OCI-M2 (cell line): ENCODE measurements at regions not wholly inside any gene's neighbourhood (a gene's known extent, or its start where the extent isn't known, plus 50 kb on each side); places are given as distances from the start of the nearest gene placed in this dataset.

Experiments
- DNase-seq: peaks from one replicate; lab custom pipeline; 2025; ENCODE audit not compliant: unreplicated experiment; lab: John Stamatoyannopoulos, UW

DNA sequence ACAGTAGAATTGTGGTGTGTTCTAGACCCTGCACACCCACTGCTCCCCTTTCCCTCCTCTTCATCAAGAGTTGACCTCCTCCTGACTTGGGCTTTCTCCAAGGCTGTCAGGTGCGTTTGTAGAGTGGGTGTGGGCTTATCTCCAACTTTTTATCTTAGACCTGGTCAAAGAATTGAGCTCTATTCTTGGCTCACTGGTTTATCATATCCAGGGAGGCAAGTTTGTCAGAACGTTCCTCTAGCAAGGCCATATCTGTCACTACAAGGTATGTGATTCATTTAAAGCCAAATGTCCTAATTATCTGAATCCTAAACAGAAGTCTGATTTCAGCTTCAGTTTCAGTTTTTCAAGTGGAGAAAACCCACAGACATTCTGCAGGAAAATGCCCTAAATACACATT, 117.1 kb upstream of the MGAT5 start:
- DNase-seq, result no peak

DNA sequence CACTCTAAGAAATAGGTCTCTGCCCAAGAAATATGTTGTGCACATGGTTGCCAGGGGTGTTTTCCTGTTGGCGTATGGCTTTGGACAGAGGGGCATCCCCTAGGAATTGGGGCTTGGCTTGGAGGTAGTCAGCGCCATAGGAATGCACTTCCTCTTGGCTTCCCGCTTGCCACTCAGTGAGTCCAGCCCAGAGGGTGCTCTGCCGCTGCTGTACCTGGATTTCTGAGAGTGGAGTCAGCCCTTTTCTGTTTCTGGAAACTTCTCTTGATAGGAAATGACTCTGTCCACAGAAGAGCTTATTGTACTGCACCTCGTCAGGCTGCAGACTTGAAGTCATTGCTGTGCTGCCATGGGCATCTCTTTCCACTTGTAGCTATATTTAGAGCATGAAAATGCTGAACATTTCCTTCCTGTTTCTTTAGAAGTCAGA, 116.7 kb upstream of the MGAT5 start:
- DNase-seq, result no peak

DNA sequence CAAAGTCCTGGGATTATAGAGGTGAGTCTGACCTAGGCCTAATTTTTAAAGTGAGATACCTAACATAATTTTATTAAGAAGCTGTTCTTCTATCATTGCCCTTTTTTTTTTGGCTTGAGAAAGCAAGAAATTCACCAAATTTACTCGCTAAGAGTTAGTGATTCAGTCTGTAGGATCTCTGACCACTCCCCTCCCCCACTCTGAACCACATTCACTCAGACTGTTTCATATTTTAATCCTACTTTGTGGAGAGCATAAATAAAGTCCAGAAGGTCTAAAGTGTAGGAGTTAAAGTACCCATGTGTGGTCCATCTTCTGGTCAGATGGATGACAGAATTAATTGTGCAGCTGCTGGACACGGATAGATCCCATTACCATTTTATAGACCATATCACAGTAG, 115.8 kb upstream of the MGAT5 start:
- DNase-seq, result no peak

DNA sequence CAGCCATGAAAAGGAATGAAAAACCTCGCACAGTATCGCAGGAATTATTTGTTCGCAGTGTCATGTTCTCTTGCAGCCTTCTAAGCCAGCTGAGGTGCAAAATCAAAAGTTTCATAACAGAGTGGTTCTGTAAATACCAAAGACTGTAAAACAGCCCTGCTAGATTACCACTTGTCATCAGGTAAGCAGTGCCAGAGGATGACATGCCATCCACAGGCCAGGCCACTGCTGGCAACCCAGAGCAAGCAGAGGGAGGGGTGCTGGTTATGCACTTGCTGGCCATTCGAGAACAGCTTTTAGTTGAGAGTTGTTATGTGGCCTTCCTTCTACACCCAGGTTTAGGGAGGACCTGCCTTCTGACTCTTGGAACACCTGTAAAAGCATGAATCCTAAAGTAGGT, 114.3 kb upstream of the MGAT5 start:
- DNase-seq, result no peak

DNA sequence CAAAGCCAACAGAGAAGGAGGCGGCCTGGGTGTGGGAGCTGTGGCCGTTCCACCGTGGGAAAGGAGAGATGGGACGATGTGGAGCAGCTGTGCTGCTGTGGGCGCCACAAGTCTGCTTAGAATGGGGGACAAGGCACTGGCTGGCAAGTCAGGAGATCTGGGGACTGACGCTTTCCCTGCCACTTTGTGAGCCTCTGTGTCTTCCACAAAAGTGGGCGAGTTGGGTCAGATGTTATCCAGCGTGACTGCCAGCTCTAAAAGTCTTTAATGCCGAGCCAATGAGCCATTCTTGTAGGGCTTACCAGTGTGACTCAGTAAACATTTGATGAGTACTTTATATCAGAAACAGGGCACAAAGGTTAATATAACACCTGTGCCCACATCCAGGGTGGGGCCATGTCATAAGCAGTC, 113.6 kb upstream of the MGAT5 start:
- DNase-seq, result no peak

DNA sequence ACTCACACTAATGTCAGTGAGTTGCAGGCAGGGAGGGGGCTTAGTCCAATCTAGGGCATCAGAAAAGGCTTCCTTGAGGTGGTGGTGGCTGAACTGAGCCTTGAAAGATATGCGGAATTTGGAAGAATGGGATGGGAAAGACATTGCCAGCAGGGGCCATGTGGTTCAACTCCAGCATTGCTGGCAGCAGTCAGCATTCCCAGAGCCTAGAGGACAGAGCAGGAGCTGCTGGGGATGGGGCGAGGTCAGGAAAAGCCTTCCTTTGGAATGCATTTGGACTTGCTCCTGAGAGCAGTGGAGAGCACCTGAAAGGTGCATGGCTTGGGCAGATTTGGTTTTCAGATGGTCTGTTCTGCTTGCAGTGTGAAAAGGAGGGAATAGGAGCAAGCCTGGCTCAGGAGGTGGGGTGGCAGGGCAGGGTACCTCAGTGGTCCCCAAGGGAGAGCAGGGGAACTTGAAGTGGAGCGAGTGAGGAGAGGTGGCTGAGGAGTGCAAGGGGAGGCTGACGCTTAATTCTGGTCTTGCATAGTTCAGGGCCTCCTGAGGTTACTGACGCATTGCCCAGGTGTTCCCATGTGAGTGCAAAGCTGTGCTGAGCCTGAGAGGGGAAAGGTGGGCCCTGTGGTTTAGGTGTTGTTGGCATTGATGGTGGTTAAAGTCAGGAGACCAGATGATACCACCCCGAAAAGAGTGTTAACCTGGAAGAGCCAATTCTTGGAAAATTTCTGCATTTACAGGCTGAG, 112.1 kb upstream of the MGAT5 start:
- DNase-seq, result no peak

DNA sequence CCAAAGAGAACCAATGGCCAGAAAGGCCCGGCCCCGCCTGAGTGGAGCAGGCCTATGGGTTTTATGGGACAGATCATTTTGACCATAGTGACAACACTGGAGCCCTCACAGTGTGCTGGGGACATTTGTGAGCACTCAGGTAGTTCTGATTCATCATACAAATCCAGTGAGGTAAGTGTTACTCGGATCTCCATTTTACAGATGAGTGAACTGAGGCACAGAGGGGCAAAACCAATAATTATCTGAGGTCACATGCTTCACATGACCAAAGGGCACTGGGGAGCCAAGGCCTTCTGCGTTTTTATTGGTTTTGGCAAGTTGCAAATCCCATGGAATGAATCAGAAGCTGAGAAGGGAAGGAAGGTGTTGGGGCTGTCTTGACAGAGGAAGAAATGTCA, 111.5 kb upstream of the MGAT5 start:
- no peak for DNase-seq

DNA sequence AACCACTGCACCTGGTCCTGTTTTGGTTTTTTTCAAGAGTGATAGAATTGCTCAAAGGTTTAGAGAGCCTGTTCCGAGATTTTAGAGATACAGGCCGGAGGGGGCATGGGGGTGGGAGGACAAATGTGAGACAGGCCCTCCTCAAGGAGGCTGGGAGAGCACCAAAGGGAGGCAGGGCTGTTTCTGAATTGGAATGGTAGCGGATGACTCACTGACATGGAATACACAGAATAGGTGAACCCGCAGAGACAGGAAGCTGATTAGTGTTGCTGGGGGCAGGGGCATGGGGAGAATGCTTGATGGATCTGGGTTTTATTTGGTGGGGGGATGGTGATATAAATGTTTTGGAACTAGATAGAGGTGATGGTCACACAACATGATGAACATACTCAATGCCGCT, 111.0 kb upstream of the MGAT5 start:
- DNase-seq, result no peak

DNA sequence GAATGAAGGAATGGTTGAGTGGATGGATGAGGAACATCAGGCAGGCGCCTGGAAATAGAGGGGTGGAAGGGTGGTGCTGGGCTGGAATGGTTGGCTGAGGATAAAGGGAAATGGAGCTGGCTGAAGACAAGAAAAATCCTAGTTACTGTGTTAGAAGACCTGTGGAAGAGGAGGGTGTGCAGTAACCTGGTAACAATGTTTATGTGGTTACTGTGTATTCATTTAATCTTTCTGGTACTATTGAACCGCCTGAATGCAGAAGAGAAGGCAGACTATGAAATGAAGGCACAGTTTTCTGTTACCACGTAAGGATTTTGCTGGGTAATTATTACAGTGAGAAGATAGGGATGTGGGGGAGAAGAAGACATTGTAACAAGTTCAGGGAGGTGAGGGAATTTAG, 110.3 kb upstream of the MGAT5 start:
- no peak for DNase-seq

DNA sequence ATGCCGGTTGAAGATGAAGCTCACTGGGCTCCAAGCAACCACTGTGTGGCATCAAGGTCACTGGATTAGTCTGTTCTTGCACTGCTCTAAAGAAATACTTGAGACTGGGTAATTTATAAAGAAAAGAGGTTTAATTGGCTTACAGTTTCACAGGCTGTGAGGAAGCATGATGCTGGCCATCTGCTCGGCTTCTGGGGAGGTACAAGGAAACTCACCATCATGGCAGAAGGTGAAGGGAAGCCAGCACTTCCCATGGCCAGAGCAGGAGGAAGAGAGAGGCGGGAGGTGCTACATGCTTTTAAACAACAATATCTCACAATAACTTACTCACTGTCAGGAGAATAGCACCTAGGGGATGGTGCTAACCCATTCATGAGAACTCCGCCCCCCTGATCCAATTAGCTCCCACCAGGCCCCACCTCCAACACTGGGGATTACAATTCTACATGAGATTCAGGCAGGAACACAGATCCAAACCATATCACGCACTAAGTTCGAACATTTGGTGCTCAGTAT, 109.7 kb upstream of the MGAT5 start:
- DNase-seq, result no peak

DNA sequence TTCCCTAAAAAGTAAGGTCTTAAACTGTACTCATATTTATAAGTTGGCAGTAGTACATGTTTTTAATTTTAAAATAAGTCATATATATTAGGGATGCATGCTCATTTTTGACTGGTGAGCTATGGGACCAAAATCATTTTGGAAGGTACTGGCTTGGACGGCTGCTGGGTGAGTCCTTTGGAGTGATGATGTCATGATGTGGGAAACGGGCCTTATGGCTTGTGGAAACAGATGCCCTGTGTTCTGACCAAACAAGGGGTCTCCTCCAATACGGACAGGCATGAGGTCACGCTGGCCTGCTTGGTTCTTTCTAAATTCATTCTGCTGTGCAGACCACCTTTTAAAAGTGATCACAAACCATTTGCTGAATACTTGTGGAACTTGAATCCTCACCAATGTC, 109.2 kb upstream of the MGAT5 start:
- DNase-seq, result no peak

DNA sequence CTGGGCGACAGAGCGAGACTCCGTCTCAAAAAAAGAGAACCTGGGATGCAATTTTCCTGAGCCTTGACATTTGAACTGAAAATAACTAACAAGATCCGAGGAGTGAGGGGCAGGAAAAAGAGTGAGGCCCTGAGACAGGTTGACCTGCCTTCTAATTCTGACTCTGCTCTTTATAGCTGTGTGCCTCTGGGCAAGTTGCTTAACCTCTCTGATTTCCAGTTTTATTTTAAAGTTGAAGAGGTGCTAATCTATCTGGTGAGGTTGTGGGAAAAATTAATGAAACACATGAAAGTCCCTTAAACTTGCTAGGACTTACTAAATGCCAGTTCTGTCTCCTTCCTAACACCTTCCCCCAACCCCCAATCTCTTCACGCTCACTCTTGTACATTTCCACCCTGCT, 108.4 kb upstream of the MGAT5 start:
- no peak for DNase-seq

DNA sequence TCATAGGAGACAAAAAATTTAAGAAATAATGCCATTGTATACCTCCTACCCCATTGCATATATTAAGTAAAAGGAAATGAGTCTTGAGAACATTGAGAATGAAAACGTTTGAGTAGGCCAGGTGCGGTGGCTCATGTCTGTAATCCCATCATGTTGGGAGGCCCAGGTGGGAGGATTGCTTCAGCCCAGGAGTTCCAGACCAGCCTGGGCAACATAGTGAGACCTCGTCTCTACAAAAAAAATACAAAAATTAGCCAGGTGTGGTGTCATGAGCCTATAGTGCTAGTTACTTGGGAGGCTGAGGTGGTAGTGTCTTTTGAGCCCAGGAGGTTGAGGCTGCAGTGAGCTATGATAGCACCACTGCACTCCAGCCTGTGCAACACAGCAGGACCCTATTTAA, 107.7 kb upstream of the MGAT5 start:
- DNase-seq, result no peak

DNA sequence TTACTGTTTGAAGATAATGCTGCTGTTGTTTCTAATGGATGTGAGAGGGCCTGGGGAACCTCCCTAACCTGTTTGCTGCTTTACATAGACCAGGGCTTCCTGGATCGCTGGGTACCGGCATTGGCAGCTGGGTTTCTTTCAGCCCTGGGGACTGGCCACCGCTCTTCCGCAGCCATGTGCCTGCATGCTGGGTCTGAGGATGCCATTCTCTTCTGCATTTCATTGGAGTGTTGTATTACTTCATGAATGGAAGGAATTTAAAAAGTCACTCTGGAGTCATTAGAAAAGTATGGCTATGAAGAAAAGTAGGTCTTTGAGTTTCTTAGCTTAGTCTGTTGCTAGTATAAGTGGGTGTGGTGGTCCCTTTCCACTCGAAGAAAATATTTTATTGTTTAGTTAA, 107.3 kb upstream of the MGAT5 start:
- DNase-seq, result no peak

DNA sequence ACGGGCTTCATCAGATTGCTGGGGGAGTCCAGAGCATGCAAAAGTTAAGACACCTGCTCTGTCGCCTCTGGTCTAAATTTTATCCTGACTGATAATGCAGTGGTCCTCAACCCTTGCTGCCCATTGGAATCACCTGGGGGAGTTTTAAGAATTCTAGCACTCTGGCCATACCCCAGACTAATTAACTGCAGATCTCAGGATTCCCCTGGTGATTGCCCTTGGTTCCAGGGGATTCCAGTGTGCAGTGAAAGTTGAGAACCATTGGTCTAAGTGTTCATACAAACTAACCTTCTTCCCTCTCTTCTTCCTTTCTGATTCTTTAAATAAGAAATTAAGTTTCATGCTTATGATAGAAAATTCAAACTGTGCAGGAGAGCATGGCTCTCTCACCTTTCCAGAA, 105.7 kb upstream of the MGAT5 start:
- DNase-seq, result no peak

DNA sequence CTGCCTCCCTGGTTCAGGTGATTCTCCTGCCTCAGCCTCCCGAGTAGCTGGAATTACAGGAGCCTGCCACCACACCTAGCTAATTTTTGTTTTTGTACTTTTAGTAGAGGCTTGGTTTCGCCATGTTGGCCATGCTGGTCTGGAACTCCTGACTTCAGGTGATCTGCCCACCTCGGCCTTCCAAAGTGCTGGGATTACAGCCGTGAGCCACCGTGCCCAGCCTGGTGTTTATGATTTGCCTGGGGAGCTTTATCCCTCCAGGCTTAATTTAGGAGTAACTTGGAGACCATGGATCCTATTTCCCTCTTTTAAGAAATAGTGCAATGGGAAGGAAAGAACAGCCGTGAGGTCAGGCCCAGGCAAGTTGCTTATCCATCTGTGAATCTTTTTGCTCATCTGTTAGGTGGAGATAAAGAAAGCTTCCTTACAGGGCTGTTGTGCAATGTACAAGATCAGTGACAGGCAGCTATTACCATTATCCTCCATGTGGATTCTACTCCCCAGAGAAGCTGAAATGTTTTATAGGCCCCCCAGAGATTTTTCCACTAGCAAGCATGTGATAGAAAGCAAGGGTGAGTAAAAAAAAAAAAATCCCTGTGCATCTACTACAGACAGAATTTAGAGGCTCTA, 104.9 kb upstream of the MGAT5 start:
- DNase-seq, result no peak

DNA sequence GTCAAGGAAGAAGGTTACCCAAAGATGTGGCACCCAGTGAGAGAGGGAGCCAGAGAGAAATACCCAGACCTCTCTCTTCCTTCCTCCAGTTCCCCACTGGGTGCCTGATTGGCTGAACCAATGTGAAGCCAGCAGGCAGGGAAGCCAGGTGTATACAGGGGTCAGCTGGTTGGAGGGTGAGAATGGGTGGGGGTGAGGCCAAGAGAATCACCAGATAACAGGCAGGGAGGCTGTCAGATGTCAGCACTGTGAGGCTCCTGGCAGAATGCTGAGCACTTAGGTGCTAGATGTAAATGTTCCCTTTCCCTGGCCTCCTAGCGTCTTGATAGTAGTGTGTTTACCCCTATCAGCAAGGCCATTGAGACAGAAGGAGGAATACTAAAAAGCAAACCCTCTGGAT, 104.0 kb upstream of the MGAT5 start:
- no peak for DNase-seq

DNA sequence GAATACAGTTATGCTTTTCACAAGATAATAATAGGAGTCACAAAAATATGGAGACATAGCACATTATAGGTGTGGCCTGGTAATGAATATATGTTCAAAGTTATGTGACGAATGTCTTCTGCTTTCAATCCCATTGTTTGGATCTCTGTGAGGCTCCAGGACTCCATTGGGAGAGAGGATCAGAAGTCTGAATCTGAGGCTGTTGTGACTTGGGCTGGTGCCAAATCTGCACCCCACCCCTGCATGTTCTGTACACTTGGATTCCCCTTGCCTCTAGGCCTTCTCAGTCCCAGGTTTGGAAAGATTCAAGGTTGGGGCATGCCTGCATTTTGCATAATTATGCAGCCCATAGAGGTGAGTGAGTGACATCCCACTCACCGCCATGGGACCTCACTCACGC, 103.1 kb upstream of the MGAT5 start:
- no peak for DNase-seq

DNA sequence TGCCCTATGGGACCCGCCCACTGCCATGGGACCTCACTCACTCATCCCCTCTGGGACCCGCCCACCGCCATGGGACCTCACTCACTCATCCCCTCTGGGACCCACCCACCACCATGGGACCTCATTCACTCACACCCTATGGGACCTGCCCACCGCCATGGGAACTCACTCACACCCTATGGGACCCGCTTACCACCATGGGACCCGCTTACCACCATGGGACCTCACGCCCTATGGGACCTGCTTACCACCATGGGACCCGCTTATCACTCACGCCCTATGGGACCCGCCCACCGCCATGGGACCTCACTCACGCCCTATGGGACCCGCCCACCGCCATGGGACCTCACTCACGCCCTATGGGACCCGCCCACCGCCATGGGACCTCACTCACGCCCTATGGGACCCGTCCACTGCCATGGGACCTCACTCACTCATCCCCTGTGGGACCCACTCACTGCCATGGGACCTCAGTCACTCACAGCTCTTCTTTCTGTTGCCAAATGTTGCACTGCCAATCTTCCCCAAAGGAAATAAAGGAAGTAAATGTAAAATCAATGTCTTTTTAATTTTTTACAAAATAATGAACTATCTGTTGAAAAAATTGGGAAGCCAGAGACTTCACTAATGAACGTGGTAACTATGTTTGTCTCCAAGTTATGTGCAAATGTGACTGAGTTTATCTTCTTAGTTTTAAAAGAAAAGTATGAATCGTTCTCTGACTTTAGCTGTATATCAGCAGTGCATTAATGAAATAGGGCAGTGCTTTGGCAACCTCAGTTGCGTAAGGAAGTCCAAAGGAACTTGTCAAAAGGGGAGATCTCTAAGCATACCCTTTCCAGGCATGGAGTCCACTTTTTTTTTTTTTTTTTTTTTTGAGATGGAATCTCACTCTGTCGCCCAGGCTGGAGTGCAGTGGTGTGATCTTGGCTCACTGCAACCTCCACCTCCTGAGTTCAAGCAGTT, 101.5 kb upstream of the MGAT5 start:
- no peak for DNase-seq

DNA sequence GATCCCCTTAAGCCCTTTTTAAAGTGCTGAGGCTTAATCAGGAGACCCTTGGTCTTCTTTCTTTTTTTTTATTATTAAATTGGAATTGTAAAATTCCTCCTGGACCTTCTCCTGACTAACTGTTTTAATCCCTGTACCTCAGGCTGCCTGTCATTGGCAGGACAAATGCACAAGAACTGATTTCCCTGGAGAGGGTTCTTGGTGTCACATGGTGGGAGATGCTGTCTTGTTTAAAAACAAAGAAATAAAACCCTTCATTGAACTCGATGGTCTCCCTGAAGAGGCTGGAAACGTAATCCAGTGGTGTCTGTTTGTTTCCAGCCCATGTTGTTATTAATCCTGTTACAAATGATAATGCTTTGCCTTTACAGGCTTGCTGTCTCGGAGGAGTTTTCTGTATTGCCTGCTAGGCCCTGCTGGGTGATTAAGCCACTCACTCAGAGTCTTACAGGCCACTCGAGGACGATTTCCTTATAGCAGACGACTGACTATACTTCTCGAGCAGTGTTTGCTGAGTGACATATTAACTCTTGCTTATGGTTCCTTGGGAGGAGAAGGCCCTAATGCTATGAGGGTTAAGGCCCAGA, 100.5 kb upstream of the MGAT5 start:
- DNase-seq, result no peak

DNA sequence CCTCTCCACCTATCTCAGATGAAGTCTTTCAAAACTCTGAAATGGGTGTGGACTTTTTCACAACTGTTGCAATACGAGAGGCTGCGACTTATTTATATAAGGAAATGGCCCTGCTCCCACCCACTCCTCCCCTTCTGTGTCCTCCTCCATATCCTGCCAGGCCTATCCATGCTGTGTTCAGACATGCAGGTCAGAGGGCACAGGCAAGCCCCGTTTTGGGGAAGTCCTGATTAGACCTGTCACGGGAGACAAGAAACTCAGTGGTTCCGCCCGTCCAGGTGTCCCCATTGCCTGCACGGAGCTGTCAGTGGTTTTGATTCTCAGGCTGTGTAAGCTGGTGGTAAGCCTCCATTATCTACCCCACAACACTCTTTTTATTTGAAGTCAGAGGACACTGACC, 99.6 kb upstream of the MGAT5 start:
- DNase-seq, result no peak
